ENCODE measurements at regions not wholly inside any gene's neighbourhood (a gene's known extent, or its start where the extent isn't known, plus 50 kb on each side); places are given as distances from the start of the nearest gene placed in this dataset.

DNA sequence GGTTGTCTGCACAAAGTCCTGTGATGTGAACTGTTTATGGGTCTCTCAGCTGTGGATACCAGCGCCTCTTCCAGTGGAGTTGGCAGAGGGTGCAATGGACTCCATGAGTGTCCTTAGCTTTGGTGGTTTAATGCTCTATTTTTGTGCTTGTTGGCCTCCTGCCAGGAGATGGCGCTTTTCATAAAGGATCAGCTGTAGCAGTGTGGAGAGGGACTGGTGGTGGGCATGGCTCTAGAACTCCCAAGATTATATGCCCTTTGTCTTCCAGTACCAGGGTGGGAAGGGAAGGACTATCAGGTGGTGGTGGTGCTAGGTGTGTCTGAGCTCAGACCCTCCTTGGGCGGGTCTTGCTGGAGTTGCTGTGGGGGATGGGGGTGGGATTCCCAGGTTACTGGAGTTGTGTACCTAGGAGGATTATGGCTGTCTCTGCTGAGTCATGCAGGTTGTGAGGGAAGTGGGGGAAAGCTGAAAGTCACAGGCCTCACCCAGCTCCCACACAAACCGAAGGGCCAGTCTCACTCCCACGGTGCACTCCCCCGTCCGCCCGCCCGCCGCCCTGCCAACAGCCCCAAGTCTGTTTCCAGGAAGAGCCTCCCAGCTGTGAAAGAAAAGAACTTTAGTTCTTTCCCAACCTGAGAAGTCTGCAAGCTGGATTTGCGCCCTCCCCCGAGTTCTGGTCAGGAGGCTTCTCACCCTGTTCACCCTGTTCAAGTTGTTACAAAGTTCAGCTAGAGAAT is 108.1 kb downstream of the MARCO start:
- DNase-seq: peak; percentile 30
